ENCODE measurements at regions not wholly inside any gene's neighbourhood (a gene's known extent, or its start where the extent isn't known, plus 50 kb on each side); places are given as distances from the start of the nearest gene placed in this dataset.

DNA sequence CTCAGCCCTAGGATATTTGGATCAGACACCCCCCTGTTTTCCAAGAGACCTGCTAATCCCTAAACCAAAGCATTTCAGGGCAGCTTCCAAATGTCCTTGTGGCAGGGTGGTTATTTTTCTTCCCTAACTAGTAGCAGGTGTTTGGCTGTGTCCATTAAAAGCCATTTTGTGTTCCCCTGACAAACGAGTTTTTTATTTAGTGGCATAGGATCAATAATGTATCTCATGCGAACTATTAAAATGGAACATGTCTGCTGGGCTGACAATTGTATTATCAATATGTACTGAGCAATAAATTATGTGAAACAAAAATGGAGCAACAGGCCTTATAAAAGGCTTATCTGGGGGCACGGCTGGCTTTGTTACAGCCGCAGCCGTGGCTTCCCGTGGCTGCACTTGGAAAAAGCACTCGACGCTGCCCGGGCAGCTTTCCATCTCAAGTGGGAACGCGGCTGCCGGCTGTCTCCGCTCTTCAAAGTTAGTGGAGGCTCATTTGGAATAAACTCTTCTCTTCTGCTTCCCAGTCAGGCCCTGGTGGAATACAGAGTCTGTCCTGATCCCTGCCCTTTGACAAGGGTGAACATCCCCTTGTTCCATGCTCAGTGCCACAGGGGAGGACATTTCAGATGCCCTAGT lies 554.3 kb downstream of the TYW1 start:
- H3K4me1 Mint-ChIP-seq: no peaks in the 10 kb centered on the region
- H3K4me3 Mint-ChIP-seq: no peak overlapping the region
- H3K36me3 Mint-ChIP-seq: no peaks in the 10 kb centered on the region
- no peak for DNase-seq
- peaks cover 5 to 17% of the 10 kb centered on the region in 2 donors for H3K9me3 Mint-ChIP-seq
- ATAC-seq (replicated peaks): no peak
- no peaks in the 10 kb centered on the region for H3K27me3 Mint-ChIP-seq
- no peak overlapping the region for H3K27ac Mint-ChIP-seq

DNA sequence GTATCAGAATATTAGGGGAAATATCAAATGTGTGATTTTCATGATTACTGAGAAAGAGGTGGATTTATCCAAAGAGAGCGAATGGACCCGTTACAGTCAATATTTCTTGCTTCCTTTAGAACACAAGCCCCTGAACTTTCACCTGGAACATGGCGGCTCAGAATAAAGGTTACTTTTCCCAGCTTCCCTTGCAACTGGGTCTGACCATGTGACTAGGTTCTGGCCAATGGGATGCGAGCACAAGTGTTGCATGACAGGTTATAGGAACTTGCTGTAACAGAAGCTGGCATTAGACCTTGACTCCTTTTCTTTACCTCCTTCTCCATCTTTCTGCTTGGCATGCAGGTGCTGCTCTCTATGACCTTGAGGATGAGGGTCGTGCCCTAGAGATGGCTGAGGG lies 556.1 kb downstream of the TYW1 start:
- no peak for DNase-seq
- no peak overlapping the region for H3K27ac Mint-ChIP-seq
- peaks cover 5 to 15% of the 10 kb centered on the region in 2 donors for H3K9me3 Mint-ChIP-seq
- no peaks in the 10 kb centered on the region for H3K27me3 Mint-ChIP-seq
- H3K36me3 Mint-ChIP-seq: no peaks in the 10 kb centered on the region
- no peaks in the 10 kb centered on the region for H3K4me1 Mint-ChIP-seq
- no peak for ATAC-seq (replicated peaks)
- H3K4me3 Mint-ChIP-seq: no peak overlapping the region

DNA sequence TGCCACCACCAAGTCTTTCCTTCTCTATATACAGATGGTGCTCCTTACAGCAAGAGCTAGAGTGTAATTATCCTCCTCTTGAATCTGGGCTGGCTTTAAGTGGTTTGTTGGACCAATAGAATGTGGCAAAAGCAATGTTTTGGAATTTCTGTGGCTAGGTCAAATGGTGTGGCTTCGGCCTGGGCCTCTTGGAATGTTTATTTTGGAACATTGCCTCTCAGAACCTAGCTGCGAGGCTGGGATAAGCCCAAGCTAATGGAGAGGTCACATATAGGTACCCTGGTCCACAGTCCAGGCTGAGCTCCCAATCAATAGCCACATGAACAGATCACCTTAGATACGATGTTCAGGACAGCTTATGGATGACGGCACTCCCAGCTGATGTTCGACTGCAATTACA lies 556.7 kb downstream of the TYW1 start:
- H3K27me3 Mint-ChIP-seq: no peaks in the 10 kb centered on the region
- ATAC-seq (replicated peaks) (no peak), DNase-seq (no peak)
- no peak overlapping the region for H3K4me3 Mint-ChIP-seq
- H3K27ac Mint-ChIP-seq: no peak overlapping the region
- H3K36me3 Mint-ChIP-seq: no peaks in the 10 kb centered on the region
- H3K4me1 Mint-ChIP-seq: no peaks in the 10 kb centered on the region
- H3K9me3 Mint-ChIP-seq: peaks cover 5 to 15% of the 10 kb centered on the region in 2 donors

DNA sequence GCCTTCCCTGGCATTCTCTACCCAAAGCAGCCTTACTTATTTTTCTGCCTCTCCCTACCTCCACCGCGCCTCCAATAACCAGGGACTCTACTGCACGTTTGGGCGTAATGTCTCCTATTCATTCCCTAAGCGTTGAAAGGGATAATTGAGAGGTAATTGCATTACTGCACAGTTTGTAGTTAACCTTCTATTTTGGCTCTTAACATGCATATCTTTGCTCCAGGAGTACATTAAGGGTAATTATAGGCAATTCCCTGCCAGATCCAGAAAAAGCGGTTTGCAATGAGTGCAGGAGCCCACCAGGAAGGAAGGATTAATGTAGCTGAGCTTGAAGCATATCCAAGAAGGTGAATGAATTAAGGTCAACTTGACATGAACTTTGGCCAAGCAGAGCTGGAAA lies 558.4 kb downstream of the TYW1 start:
- DNase-seq: no peak
- H3K4me3 Mint-ChIP-seq: no peak overlapping the region
- no peak overlapping the region for H3K27ac Mint-ChIP-seq
- ATAC-seq (replicated peaks): no peak
- H3K36me3 Mint-ChIP-seq: no peaks in the 10 kb centered on the region
- H3K27me3 Mint-ChIP-seq: no peaks in the 10 kb centered on the region
- H3K4me1 Mint-ChIP-seq: no peaks in the 10 kb centered on the region
- peaks cover 9 to 16% of the 10 kb centered on the region in 2 donors for H3K9me3 Mint-ChIP-seq

DNA sequence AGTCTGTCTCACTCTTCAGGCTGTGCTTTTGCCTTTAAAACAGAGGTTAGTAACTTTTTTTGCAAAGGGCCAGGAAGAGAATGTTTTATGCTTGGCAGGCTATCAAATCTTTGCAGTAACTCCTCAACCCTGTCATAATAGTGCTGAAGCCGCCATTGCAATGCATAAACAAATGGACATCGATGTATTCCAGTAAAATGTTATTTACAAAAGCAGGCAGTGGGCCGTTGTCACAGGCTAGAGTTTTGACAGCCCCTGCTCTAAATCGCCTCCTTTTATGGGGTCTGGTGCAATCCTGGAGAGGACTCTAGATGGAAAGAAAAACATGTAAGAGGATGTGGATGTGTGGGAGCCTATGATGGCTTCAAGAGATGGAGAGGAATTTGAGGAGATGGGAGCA lies 568.3 kb downstream of the TYW1 start:
- no peaks in the 10 kb centered on the region for H3K36me3 Mint-ChIP-seq
- H3K27ac Mint-ChIP-seq: no peak overlapping the region
- H3K4me3 Mint-ChIP-seq: no peak overlapping the region
- no peaks in the 10 kb centered on the region for H3K4me1 Mint-ChIP-seq
- ATAC-seq (replicated peaks) (no peak), DNase-seq (no peak)
- H3K27me3 Mint-ChIP-seq: no peaks in the 10 kb centered on the region
- peaks cover 4 to 8% of the 10 kb centered on the region in 2 donors for H3K9me3 Mint-ChIP-seq

- no peaks in the 10 kb centered on the region for H3K4me1 Mint-ChIP-seq
- DNase-seq: no peak
- no peaks in the 10 kb centered on the region for H3K27me3 Mint-ChIP-seq
- H3K36me3 Mint-ChIP-seq: no peaks in the 10 kb centered on the region
- no peak for ATAC-seq (replicated peaks)
- peaks cover 6 to 13% of the 10 kb centered on the region in 2 donors for H3K9me3 Mint-ChIP-seq
- H3K4me3 Mint-ChIP-seq: no peak overlapping the region
- H3K27ac Mint-ChIP-seq: no peak overlapping the region
These were observed 569.5 kb downstream of the TYW1 start for GRCh38 chr7:67566101-67566500.

DNA sequence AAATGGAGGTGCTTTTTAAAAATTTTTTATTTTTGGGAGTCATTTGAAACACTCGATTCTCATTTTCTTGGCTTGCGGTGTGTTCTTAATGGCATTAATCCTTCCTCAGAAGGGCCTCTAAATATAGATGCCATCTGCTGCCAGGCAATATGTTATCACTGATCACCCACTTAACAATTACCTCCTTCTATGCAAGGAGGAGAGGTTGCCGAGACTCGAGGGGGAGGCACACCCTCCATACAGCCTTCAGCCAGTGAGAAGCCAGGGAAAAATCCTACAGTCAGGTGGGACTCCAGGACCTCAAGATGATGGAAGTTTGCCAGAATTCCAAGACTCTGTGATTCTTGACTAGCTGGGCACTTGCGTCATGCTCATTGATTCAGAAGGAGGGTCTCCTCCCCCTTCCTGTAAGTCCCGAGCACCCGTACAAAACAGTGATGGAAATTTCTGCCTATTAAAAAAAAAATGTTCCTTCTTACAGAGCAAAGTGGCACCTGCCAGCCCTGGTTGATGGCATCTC lies 574.5 kb downstream of the TYW1 start:
- ATAC-seq (replicated peaks): no peak
- H3K4me3 Mint-ChIP-seq: no peak overlapping the region

DNA sequence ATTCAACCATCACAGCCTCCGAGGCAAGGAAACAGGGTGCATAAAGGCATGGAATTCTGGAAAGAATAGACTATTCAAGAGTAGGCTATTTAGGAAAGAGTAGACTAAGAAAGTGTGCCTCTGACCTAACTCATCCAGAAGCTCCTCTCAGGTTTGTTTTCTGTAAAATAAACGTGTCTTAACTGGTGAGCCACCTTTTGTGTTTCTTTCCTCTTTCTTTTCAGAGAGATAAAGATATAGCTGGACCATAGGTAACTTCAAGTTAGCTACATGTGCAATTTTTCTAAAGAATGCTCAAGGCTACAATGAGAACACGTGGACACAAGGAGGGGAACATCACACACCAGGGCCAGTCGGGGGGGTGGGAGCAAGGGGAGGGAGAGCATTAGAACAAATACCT lies 577.0 kb downstream of the TYW1 start:
- H3K27me3 Mint-ChIP-seq: no peaks in the 10 kb centered on the region
- H3K4me3 Mint-ChIP-seq: no peak overlapping the region
- peaks cover 8 to 11% of the 10 kb centered on the region in 2 donors for H3K9me3 Mint-ChIP-seq
- no peak overlapping the region for H3K27ac Mint-ChIP-seq
- no peaks in the 10 kb centered on the region for H3K4me1 Mint-ChIP-seq
- no peaks in the 10 kb centered on the region for H3K36me3 Mint-ChIP-seq
- ATAC-seq (replicated peaks) (no peak), DNase-seq (no peak)

More for the DNA sequence above, 574.5 kb downstream of the TYW1 start:
- no peak for DNase-seq
- peaks cover 8% of the 10 kb centered on the region in 2 donors for H3K9me3 Mint-ChIP-seq
- H3K27me3 Mint-ChIP-seq: no peaks in the 10 kb centered on the region
- no peaks in the 10 kb centered on the region for H3K4me1 Mint-ChIP-seq
- no peak overlapping the region for H3K27ac Mint-ChIP-seq
- no peaks in the 10 kb centered on the region for H3K36me3 Mint-ChIP-seq

DNA sequence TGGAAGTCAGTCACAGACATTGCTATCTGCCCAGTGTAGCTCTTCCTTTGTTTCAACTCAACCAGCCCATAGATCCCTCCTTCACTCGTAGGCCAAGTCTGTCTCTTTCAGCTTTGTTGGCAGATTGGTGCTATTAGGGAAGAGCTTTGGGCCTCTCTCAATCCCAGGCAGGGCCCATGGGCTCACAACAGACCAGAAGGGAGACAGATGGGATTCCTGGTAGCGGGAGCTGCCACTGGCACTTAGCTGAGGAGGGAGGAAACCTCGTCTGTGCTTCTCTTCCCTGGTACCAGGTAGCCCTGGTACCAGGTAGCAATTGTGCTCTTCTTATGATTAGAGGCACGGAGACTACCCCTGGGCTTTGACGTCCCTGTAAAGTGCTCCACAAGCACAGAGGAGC lies 592.0 kb downstream of the TYW1 start:
- no peak overlapping the region for H3K27ac Mint-ChIP-seq
- no peaks in the 10 kb centered on the region for H3K4me1 Mint-ChIP-seq
- no peaks in the 10 kb centered on the region for H3K27me3 Mint-ChIP-seq
- H3K36me3 Mint-ChIP-seq: no peaks in the 10 kb centered on the region
- no peak overlapping the region for H3K4me3 Mint-ChIP-seq
- no peak for ATAC-seq (replicated peaks)
- H3K9me3 Mint-ChIP-seq: peaks cover 8% of the 10 kb centered on the region in 2 donors
- no peak for DNase-seq

- no peak overlapping the region for H3K27ac Mint-ChIP-seq
- H3K4me1 Mint-ChIP-seq: no peaks in the 10 kb centered on the region
- H3K4me3 Mint-ChIP-seq: no peak overlapping the region
- H3K27me3 Mint-ChIP-seq: no peaks in the 10 kb centered on the region
- ATAC-seq (replicated peaks) (no peak), DNase-seq (no peak)
- H3K9me3 Mint-ChIP-seq: peaks cover 8% of the 10 kb centered on the region in 2 donors
- no peaks in the 10 kb centered on the region for H3K36me3 Mint-ChIP-seq
These were observed 592.5 kb downstream of the TYW1 start for GRCh38 chr7:67589183-67589582.

DNA sequence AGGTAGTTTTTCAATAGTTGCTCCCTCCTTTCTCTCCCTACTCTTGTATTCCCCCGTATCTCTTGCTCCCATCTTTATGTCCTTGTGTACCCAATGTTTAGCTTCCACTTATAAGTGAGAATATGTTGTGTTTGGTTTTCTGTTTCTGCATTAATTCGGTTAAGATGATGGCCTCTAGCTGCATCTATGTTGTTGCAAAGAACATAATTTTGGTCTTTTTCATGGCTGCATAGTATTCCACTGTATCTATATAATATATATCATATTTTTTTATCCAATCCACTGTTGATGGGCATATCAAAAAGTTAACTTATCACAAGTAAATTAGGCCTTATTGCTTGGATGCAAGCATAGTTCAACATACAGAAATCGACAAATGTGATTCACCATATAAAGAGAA lies 594.0 kb downstream of the TYW1 start:
- Mint-ChIP-seq H3K27ac (no peak overlapping the region), H3K4me3 (no peak overlapping the region), H3K36me3 (no peaks in the 10 kb centered on the region), H3K27me3 (no peaks in the 10 kb centered on the region), H3K9me3 (peaks cover 4 to 10% of the 10 kb centered on the region in 2 donors), H3K4me1 (no peaks in the 10 kb centered on the region)
- ATAC-seq (replicated peaks) (no peak), DNase-seq (no peak)

- Mint-ChIP-seq H3K4me1 (no peaks in the 10 kb centered on the region), H3K27me3 (no peaks in the 10 kb centered on the region), H3K4me3 (no peak overlapping the region), H3K36me3 (no peaks in the 10 kb centered on the region), H3K9me3 (peaks cover 6 to 8% of the 10 kb centered on the region in 2 donors), H3K27ac (no peak overlapping the region)
- ATAC-seq (replicated peaks): no peak
- no peak for DNase-seq
These were observed 597.2 kb downstream of the TYW1 start for GRCh38 chr7:67593794-67594193.

- ATAC-seq (replicated peaks): no peak
- Mint-ChIP-seq H3K4me1 (no peaks in the 10 kb centered on the region), H3K27ac (no peak overlapping the region), H3K4me3 (no peak overlapping the region), H3K36me3 (no peaks in the 10 kb centered on the region), H3K27me3 (no peaks in the 10 kb centered on the region), H3K9me3 (peaks cover 5 to 6% of the 10 kb centered on the region in 2 donors)
- DNase-seq: no peak
These were observed 599.0 kb downstream of the TYW1 start for GRCh38 chr7:67595431-67596180.

GRCh38 chr7:67597161-67597560 lies 600.5 kb downstream of the TYW1 start:
- Mint-ChIP-seq H3K27ac (no peak overlapping the region), H3K9me3 (peaks cover 7% of the 10 kb centered on the region in 2 donors)
- ATAC-seq (replicated peaks): no peak

GRCh38 chr7:67598469-67598868 lies 601.8 kb downstream of the TYW1 start:
- Mint-ChIP-seq H3K27me3 (no peaks in the 10 kb centered on the region), H3K9me3 (peaks cover 7 to 9% of the 10 kb centered on the region in 2 donors), H3K4me1 (no peaks in the 10 kb centered on the region), H3K27ac (no peak overlapping the region), H3K36me3 (no peaks in the 10 kb centered on the region), H3K4me3 (no peak overlapping the region)
- ATAC-seq (replicated peaks) (no peak), DNase-seq (no peak)

More at GRCh38 chr7:67597161-67597560, 600.5 kb downstream of the TYW1 start:
- Mint-ChIP-seq H3K4me3 (no peak overlapping the region), H3K27me3 (no peaks in the 10 kb centered on the region), H3K4me1 (no peaks in the 10 kb centered on the region), H3K36me3 (no peaks in the 10 kb centered on the region)
- DNase-seq: no peak

Data from stimulated activated naive B cell treated with anti-CD40 and anti-IgM and Interleukin-4, amounts not matched to agents 10 μg/mL and 1 μg/mL and 100 μg/mL, for 72 hours (primary cell).